ENCODE measurements at regions not wholly inside any gene's neighbourhood (a gene's known extent, or its start where the extent isn't known, plus 50 kb on each side); places are given as distances from the start of the nearest gene placed in this dataset.
"Not testable (repeated sequence)": the region's sequence is repeated elsewhere in the genome, so short reads cannot be mapped to it uniquely, and the experiment has no call there.

GRCh38 chr7:81247364-81247763 lies 328.5 kb upstream of the SEMA3C start:
- TF ChIP-seq SUZ12 (IDR thresholded peaks at IDR 0.05); ZNF384 (IDR thresholded peaks at IDR 0.05); FOXM1 (IDR thresholded peaks at IDR 0.05; ENCODE audit: borderline replicate concordance); SP1 (IDR thresholded peaks at IDR 0.05); ARNT (IDR thresholded peaks at IDR 0.05); HDGF (IDR thresholded peaks at IDR 0.05; ENCODE audit: borderline replicate concordance); FOXA1 (IDR thresholded peaks at IDR 0.05); FOXK2 (IDR thresholded peaks at IDR 0.05); TARDBP (IDR thresholded peaks at IDR 0.05); ELF4 (IDR thresholded peaks at IDR 0.05); BHLHE40 (IDR thresholded peaks at IDR 0.05; ENCODE audit: borderline replicate concordance); L3MBTL2 (conservative IDR thresholded peaks at IDR 0.05); NFRKB (IDR thresholded peaks at IDR 0.05); LEF1 (IDR thresholded peaks at IDR 0.05; ENCODE audit: borderline replicate concordance): not testable (repeated sequence)

All from HEK293T (cell line).